ENCODE measurements at regions not wholly inside any gene's neighbourhood (a gene's known extent, or its start where the extent isn't known, plus 50 kb on each side); places are given as distances from the start of the nearest gene placed in this dataset.
A peak's percentile ranks its signal among the peaks of the same experiment; 100 is the strongest.

DNA sequence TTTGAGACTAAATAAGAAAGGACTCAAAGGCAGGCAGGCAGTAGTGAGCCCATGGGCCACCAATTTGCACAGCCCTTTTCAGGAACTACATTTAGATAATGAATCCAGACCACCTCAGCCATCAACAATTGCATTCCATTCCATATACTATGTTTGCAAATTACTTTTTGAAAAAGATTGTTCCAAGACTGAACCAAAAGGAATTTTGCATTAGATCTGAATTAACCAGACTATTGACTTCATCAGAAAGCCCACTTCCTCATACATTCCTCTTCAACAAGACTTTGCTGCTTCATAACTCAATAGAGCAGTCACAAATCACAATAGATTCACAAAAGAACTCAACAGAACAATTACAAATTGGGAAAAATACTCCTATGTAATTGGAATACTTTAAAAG is 229.1 kb downstream of the SIM1 start:
- DNase-seq (ENCODE audit: low read depth in 6 of 9, low spot score in 9 of 9): no peak
- no peaks in the 10 kb centered on the region for H3K27me3 ChIP-seq (ENCODE audit: control insufficient read depth in 2 of 2, insufficient read depth in 1 of 2, low read length in 1 of 2)
- no peaks in the 10 kb centered on the region for H3K36me3 ChIP-seq (ENCODE audit: control insufficient read depth in 2 of 2, insufficient read depth in 2 of 2, low read length in 1 of 2)
- H3K4me1 ChIP-seq (ENCODE audit: control insufficient read depth in 2 of 2, insufficient read depth in 2 of 2, low read length in 2 of 2): no peaks in the 10 kb centered on the region
- H3K9me3 ChIP-seq (ENCODE audit: control insufficient read depth in 2 of 2, insufficient read depth in 1 of 2, low read length in 1 of 2): no peaks in the 10 kb centered on the region
- no peak overlapping the region for H3K4me3 ChIP-seq (ENCODE audit: low read length in 2 of 2)
- H3K27ac ChIP-seq (ENCODE audit: low read depth in 1 of 2, low read length in 1 of 2): no peak overlapping the region

DNA sequence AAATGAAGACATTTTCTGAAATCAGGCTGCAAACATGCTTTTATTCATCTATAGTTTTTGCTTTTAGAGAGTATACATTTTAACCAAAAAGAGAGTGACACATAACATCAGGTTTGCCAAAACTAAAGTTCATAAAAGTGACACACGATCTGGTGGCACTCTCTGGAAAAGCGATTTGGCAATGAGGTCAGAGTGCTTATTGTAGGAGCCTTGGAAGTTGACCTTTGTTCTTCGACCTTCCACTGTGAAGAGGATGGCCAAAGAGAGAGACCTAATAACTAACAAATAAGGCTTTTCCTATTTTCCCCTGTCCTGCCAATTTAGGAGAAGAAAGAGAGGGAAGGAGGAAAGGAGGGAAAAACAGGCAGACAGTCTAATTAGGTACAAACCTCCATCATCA is 230.1 kb downstream of the SIM1 start:
- Histone ChIP-seq H3K36me3 (ENCODE audit: control insufficient read depth in 2 of 2, insufficient read depth in 2 of 2, low read length in 1 of 2) (no peaks in the 10 kb centered on the region), H3K27me3 (ENCODE audit: control insufficient read depth in 2 of 2, insufficient read depth in 1 of 2, low read length in 1 of 2) (peaks cover 0 to 7% of the 10 kb centered on the region in 2 donors), H3K27ac (ENCODE audit: low read depth in 1 of 2, low read length in 1 of 2) (no peak overlapping the region), H3K4me1 (ENCODE audit: control insufficient read depth in 2 of 2, insufficient read depth in 2 of 2, low read length in 2 of 2) (no peaks in the 10 kb centered on the region), H3K9me3 (ENCODE audit: control insufficient read depth in 2 of 2, insufficient read depth in 1 of 2, low read length in 1 of 2) (no peaks in the 10 kb centered on the region), H3K4me3 (ENCODE audit: low read length in 2 of 2) (no peak overlapping the region)
- no peak for DNase-seq (ENCODE audit: low read depth in 6 of 9, low spot score in 9 of 9)
- WGBS: 89% methylated on average over 3 of the region's 3 CpGs

- WGBS: 96% methylated on average over 5 of the region's 5 CpGs
- no peak for DNase-seq (ENCODE audit: low read depth in 6 of 9, low spot score in 9 of 9)
- Histone ChIP-seq H3K27ac (ENCODE audit: low read depth in 1 of 2, low read length in 1 of 2) (no peak overlapping the region), H3K4me1 (ENCODE audit: control insufficient read depth in 2 of 2, insufficient read depth in 2 of 2, low read length in 2 of 2) (no peaks in the 10 kb centered on the region), H3K9me3 (ENCODE audit: control insufficient read depth in 2 of 2, insufficient read depth in 1 of 2, low read length in 1 of 2) (no peaks in the 10 kb centered on the region), H3K36me3 (ENCODE audit: control insufficient read depth in 2 of 2, insufficient read depth in 2 of 2, low read length in 1 of 2) (no peaks in the 10 kb centered on the region), H3K4me3 (ENCODE audit: low read length in 2 of 2) (no peak overlapping the region), H3K27me3 (ENCODE audit: control insufficient read depth in 2 of 2, insufficient read depth in 1 of 2, low read length in 1 of 2) (peaks cover 0 to 20% of the 10 kb centered on the region in 2 donors)
Measured at GRCh38 chr6:100232781-100233573, 231.7 kb downstream of the SIM1 start.

DNA sequence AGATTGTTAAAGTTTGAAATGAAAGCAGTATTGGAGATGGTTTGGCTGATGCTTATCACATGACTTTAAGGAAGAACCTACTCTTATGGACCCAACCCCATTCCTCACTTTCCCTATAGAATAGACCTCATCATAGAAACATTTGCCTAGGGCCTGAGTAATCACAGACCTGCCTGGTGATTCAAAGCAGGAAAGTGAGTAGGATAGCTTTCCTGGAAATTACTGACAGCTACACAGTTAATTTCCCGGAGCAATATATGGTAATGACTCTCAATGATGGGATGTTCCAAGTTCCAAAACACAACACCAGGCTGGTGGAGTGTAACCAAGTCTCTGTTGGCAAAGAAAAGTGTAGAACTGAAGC is 233.8 kb downstream of the SIM1 start:
- WGBS: 90% methylated on average over 1 of the region's 1 CpG
- Histone ChIP-seq H3K9me3 (ENCODE audit: control insufficient read depth in 2 of 2, insufficient read depth in 1 of 2, low read length in 1 of 2) (no peaks in the 10 kb centered on the region), H3K36me3 (ENCODE audit: control insufficient read depth in 2 of 2, insufficient read depth in 2 of 2, low read length in 1 of 2) (no peaks in the 10 kb centered on the region), H3K27ac (ENCODE audit: low read depth in 1 of 2, low read length in 1 of 2) (no peak overlapping the region), H3K4me1 (ENCODE audit: control insufficient read depth in 2 of 2, insufficient read depth in 2 of 2, low read length in 2 of 2) (no peaks in the 10 kb centered on the region), H3K4me3 (ENCODE audit: low read length in 2 of 2) (no peak overlapping the region), H3K27me3 (ENCODE audit: control insufficient read depth in 2 of 2, insufficient read depth in 1 of 2, low read length in 1 of 2) (peaks cover 0 to 20% of the 10 kb centered on the region in 2 donors)
- no peak for DNase-seq (ENCODE audit: low read depth in 6 of 9, low spot score in 9 of 9)

GRCh38 chr6:100230115-100230952 is 234.4 kb downstream of the SIM1 start:
- no peak for DNase-seq (ENCODE audit: low read depth in 6 of 9, low spot score in 9 of 9)
- 94% methylated on average over 6 of the region's 6 CpGs for whole genome bisulfite sequencing
- no peak overlapping the region for H3K4me3 ChIP-seq (ENCODE audit: low read length in 2 of 2)
- no peaks in the 10 kb centered on the region for H3K4me1 ChIP-seq (ENCODE audit: control insufficient read depth in 2 of 2, insufficient read depth in 2 of 2, low read length in 2 of 2)
- no peak overlapping the region for H3K27ac ChIP-seq (ENCODE audit: low read depth in 1 of 2, low read length in 1 of 2)
- H3K36me3 ChIP-seq (ENCODE audit: control insufficient read depth in 2 of 2, insufficient read depth in 2 of 2, low read length in 1 of 2): no peaks in the 10 kb centered on the region
- peaks cover 0 to 20% of the 10 kb centered on the region in 2 donors for H3K27me3 ChIP-seq (ENCODE audit: control insufficient read depth in 2 of 2, insufficient read depth in 1 of 2, low read length in 1 of 2)
- no peaks in the 10 kb centered on the region for H3K9me3 ChIP-seq (ENCODE audit: control insufficient read depth in 2 of 2, insufficient read depth in 1 of 2, low read length in 1 of 2)

DNA sequence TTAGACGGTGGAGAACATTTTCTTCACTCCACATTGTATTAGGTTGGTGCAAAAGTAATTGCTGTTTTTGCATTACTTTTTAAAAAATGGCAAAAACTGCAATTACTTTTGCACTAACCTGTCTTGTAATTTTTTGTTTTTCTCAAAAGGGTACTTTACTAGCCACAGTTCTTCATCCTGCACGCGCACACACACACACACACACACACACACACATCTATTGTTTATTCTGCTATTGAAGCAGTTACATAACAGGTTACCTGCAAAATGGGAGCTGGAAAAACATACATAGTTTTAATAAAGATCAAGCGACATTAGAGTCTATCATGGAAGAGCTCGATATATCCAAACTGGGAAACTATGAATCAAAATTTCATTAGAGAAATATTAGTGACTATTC is 235.2 kb downstream of the SIM1 start:
- peaks cover 0 to 20% of the 10 kb centered on the region in 2 donors for H3K27me3 ChIP-seq (ENCODE audit: control insufficient read depth in 2 of 2, insufficient read depth in 1 of 2, low read length in 1 of 2)
- no peak overlapping the region for H3K27ac ChIP-seq (ENCODE audit: low read depth in 1 of 2, low read length in 1 of 2)
- H3K4me3 ChIP-seq (ENCODE audit: low read length in 2 of 2): no peak overlapping the region
- WGBS: 81% methylated on average over 5 of the region's 5 CpGs
- H3K9me3 ChIP-seq (ENCODE audit: control insufficient read depth in 2 of 2, insufficient read depth in 1 of 2, low read length in 1 of 2): no peaks in the 10 kb centered on the region
- no peak for DNase-seq (ENCODE audit: low read depth in 6 of 9, low spot score in 9 of 9)
- no peaks in the 10 kb centered on the region for H3K36me3 ChIP-seq (ENCODE audit: control insufficient read depth in 2 of 2, insufficient read depth in 2 of 2, low read length in 1 of 2)
- no peaks in the 10 kb centered on the region for H3K4me1 ChIP-seq (ENCODE audit: control insufficient read depth in 2 of 2, insufficient read depth in 2 of 2, low read length in 2 of 2)

- H3K27ac ChIP-seq (ENCODE audit: low read depth in 1 of 2, low read length in 1 of 2): no peak overlapping the region
- H3K9me3 ChIP-seq (ENCODE audit: control insufficient read depth in 2 of 2, insufficient read depth in 1 of 2, low read length in 1 of 2): no peaks in the 10 kb centered on the region
- peak in 4 of 9 donors; percentile 7 to 27 (median 10) for DNase-seq (ENCODE audit: low read depth in 6 of 9, low spot score in 9 of 9)
- 2% methylated on average over 30 of the region's 30 CpGs for WGBS
- H3K4me3 ChIP-seq (ENCODE audit: low read length in 2 of 2): peak overlapping the region; percentile 6 to 28
- no peaks in the 10 kb centered on the region for H3K4me1 ChIP-seq (ENCODE audit: control insufficient read depth in 2 of 2, insufficient read depth in 2 of 2, low read length in 2 of 2)
- H3K36me3 ChIP-seq (ENCODE audit: control insufficient read depth in 2 of 2, insufficient read depth in 2 of 2, low read length in 1 of 2): no peaks in the 10 kb centered on the region
- peaks cover 0 to 20% of the 10 kb centered on the region in 2 donors for H3K27me3 ChIP-seq (ENCODE audit: control insufficient read depth in 2 of 2, insufficient read depth in 1 of 2, low read length in 1 of 2)
Measured at GRCh38 chr6:100228834-100229441, 234.9 kb upstream of the MCHR2 start.

GRCh38 chr6:100228437-100228833 is 234.4 kb upstream of the MCHR2 start:
- DNase-seq (ENCODE audit: low read depth in 6 of 9, low spot score in 9 of 9): no peak
- WGBS: 25% methylated on average over 8 of the region's 8 CpGs
- Histone ChIP-seq H3K4me1 (ENCODE audit: control insufficient read depth in 2 of 2, insufficient read depth in 2 of 2, low read length in 2 of 2) (no peaks in the 10 kb centered on the region), H3K27me3 (ENCODE audit: control insufficient read depth in 2 of 2, insufficient read depth in 1 of 2, low read length in 1 of 2) (peaks cover 0 to 20% of the 10 kb centered on the region in 2 donors), H3K4me3 (ENCODE audit: low read length in 2 of 2) (peak overlapping the region; percentile 6 to 28), H3K36me3 (ENCODE audit: control insufficient read depth in 2 of 2, insufficient read depth in 2 of 2, low read length in 1 of 2) (no peaks in the 10 kb centered on the region), H3K9me3 (ENCODE audit: control insufficient read depth in 2 of 2, insufficient read depth in 1 of 2, low read length in 1 of 2) (no peaks in the 10 kb centered on the region), H3K27ac (ENCODE audit: low read depth in 1 of 2, low read length in 1 of 2) (no peak overlapping the region)

- 44% methylated on average over 3 of the region's 3 CpGs for WGBS
- no peak for DNase-seq (ENCODE audit: low read depth in 6 of 9, low spot score in 9 of 9)
- H3K27me3 ChIP-seq (ENCODE audit: control insufficient read depth in 2 of 2, insufficient read depth in 1 of 2, low read length in 1 of 2): peaks cover 0 to 20% of the 10 kb centered on the region in 2 donors
- no peaks in the 10 kb centered on the region for H3K9me3 ChIP-seq (ENCODE audit: control insufficient read depth in 2 of 2, insufficient read depth in 1 of 2, low read length in 1 of 2)
- H3K4me1 ChIP-seq (ENCODE audit: control insufficient read depth in 2 of 2, insufficient read depth in 2 of 2, low read length in 2 of 2): no peaks in the 10 kb centered on the region
- no peak overlapping the region for H3K27ac ChIP-seq (ENCODE audit: low read depth in 1 of 2, low read length in 1 of 2)
- no peaks in the 10 kb centered on the region for H3K36me3 ChIP-seq (ENCODE audit: control insufficient read depth in 2 of 2, insufficient read depth in 2 of 2, low read length in 1 of 2)
- H3K4me3 ChIP-seq (ENCODE audit: low read length in 2 of 2): no peak overlapping the region
Measured at GRCh38 chr6:100226811-100227210, 232.8 kb upstream of the MCHR2 start.

Data from thymus (tissue), 11 donors.